ENCODE measurements at regions not wholly inside any gene's neighbourhood (a gene's known extent, or its start where the extent isn't known, plus 50 kb on each side); places are given as distances from the start of the nearest gene placed in this dataset.
"Not testable (repeated sequence)": the region's sequence is repeated elsewhere in the genome, so short reads cannot be mapped to it uniquely, and the experiment has no call there.

DNA sequence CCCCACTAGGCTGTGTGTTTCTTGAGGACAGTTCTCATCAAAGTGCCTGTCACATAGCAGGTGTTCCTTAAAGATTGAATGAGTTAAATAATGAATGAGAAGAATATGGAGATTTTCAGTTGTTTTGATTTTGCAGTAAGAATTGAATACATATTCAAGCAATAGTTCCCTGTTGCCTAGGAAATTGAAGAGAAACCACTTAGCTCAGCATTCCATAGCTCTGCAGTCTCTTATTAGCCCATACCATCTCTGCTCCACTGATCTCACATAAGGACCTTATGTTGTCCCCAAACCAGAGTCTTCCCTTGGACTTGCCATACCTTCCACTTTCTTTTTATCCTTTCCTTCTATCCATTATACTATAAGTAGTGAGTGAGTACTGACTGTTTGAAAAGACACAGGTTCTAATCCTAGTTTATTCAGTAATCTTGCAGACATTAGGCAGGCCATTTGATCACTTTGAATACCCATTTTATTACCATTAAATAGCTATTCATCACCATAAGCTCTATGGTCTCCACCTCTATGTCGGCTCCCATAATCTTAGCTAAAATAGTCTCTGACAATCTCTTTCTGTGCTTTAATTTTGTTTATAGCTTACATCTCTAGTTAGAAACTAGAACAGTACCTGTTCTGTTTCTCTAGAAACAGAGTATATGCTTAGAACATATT lies 1059.6 kb upstream of the SLIT2 start:
- no peak for DNase-seq

DNA sequence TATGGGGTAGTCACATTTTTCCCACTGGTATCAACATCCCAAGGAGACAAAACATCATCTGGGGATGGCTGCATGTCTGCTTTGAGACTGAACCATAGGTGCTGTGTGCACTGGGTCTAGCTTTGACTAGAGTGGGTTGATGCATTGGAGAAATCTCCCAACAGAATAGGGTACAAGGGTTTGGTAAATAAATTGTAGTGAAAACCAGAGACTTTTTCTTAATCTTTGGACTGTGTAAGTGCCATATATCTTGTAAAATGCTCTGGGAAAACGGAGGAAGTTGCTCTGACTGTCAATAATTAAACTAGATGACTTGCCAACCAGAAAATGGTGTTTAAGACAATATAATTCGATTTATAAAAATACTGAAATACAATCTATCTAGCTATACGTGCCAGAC lies 1064.0 kb upstream of the SLIT2 start:
- DNase-seq, result no peak

DNA sequence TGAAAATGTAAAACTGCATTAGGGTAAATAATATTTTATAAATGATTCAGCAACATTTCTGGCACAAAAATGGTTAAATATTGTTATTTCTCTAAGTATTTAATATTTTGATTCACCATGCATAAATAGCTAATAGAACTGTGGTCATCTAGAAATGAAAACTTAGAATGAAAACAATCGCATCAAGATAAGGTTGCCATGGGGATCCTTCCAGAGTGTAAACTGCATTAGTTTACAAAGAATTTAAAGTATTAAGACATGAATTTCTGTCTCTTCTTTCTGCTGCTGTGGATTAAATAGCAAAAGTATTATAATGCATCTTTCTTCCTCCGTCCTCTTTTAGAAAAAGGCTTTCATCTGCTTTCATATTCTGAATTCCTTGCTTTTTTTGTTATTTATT lies 1064.6 kb upstream of the SLIT2 start:
- DNase-seq, result no peak

DNA sequence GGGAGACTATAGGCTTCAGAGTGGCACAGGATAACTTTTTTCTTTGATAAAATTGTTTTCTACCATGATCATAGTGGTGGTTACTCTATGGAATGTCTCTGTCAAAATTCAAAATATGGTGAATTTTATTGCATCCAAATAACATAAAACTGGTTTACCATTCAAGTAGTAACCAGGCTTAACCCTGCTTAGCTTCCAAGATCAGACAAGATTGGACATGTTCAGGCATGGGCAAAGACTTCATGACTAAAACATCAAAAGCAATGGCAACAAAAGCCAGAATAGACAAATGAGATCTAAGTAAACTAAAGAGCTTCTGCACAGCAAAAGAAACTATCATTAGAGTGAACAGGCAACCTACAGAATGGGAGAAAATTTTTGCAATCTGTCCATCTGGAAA lies 1070.1 kb upstream of the SLIT2 start:
- DNase-seq, result not testable (repeated sequence)

DNA sequence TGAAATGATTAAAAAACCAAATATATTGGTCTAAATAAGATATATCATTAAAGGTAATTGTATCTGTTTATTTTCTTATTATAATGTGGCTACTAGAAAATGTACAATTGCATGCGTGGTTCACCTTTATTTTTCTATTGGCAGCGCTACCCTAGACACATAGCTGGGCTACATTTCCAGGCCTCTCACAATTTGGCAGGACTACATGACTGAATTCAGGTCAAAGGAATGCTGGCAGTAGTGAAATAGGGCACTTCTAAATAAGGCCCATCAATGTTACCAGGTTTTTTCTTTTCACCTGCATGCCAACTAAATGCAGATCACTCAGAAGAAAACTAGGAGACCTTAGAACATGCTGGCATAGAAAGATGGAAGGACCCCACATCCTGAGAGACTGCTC lies 1072.9 kb upstream of the SLIT2 start:
- no peak for DNase-seq

DNA sequence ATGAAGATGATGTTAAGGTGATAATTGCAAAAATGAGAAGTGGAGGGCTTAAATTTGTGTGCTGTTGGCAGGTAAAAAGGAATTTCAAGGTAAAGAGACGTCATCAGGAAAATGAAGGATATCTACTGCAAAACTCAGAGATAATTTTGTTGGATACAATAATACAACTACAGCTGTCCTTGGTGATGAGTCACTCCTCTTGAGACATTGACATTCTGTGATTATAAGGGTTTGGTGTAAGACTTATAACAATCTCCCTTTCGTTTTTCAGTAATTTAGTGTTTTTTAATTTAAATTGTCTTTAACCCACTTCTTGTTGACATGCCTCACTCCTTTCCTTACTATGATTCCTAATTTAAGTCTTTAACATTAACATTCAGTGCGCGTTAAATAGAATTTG lies 1074.1 kb upstream of the SLIT2 start:
- no peak for DNase-seq

DNA sequence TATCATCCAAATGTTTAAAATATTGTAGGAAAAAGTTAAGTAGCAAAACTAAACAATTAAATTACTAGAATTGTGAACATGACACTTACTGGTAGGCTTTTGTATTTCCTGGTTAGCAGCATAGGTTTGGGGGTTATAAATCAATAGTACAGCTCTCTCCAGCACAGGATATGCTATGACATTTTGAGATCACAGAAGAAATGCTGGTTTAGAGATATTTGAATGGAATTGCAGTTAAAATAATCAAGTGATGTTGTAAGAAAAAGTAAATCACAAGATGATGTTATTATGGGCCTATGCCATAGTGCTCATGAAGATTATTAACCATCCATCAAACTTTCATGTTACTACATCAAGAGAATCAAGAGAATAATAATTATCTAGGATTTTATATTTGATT lies 1079.9 kb upstream of the SLIT2 start:
- DNase-seq, result no peak

DNA sequence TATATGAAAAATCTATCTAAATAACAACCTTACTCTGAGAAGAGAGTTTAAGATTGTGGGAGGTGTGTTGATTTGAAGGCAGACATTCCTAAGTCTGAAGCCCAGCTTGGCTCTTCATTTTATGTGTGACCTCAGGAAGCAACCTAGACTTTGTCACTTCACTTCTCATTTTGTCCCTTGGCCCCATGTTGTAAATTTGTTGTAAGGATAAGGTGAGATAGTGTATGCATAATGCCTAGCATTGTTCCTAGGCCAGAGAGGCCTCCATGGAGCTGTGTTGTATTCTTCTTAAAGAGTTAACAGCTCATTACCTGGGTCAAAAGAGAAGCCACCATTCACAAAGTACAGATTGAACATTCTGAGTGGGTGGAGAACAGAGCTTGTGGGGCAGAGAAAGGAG lies 1084.4 kb upstream of the SLIT2 start:
- no peak for DNase-seq

DNA sequence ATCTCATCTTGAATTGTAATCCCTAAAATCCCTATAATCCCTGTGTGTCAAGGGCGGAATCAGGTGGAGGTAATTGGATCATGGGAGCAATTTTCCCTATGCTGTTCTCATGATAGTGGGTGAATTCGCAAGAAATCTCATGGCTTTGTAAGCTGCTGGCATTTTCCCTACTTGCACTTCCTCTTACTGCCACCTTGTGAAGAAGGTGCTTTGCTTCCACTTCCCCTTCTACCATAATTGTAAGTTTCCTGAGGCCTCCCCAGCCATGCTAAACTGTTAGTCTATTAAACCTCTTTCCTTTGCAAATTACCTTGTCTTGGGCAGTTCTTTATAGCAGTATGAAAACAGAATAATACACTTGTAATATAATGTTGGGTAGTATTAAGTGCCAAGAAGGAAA lies 1087.4 kb upstream of the SLIT2 start:
- no peak for DNase-seq

DNA sequence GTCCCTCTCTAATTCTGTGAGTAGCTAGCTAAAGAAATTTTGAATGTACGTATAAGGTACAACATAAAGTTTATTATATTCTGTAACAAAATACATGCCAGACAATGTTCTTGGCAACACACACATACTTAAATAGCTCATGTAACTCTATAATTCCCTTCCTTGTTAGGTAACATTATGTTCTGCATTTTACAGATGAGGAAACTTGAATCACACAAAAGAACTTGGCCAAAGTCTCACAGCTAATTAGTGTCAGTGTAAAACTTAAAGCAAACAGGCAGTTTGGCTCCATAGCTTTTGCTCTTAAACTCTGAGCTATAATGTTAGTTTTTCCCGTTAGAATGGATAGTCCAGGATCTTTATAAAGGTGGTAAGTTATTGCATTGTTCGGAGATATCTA lies 1091.8 kb upstream of the SLIT2 start:
- DNase-seq, result no peak

DNA sequence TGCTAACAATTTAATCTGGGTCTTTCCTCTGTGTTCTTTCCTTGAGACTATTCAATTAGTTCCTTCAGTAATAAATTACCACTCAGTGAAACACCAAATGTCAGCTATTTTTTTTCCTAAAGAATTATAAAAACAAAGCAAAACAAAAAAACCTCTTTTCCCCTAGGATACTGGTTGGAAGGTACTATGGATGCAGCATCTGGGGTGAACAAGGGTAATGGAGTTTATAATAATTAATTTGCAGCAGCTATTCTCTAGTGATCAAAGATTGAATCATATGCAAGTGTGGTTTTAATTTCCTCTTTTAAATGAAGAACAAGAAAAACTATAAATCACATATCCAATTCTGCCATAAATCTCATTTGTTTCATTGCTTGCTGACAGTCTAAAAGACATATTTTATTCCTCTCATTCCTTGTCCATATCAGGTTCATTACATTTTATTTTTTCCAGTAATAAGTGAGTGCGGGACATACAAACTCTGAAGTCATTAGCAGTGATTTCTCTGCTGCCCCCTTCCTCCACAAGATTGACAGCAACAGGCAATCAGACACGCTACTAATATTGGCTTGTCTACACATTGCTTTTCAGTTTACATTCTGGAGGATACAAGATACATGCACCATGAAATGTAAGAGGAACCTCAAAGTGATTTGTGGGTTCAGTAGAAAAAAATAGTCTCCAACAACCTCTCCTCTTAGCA lies 1093.4 kb upstream of the SLIT2 start:
- no peak for DNase-seq

DNA sequence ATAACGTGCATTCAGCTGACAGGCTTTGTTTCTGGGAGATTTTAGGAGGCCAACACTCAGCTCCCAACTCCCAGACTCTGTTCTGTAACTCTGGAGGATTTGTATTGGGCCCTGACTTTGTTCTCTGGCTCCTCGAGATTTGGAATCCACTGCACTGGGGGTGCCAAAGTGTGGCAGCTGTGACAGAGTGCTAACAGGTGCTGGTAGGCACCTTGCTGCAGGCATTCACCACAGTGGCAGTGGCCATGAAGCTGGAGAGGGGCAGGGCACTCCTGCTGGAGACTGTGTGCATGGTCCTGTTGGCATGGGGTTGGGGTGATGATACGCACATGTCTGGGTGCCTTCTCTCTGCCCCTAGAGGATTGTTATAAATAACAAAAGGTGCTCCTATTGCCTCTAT lies 1094.9 kb upstream of the SLIT2 start:
- DNase-seq, result no peak

DNA sequence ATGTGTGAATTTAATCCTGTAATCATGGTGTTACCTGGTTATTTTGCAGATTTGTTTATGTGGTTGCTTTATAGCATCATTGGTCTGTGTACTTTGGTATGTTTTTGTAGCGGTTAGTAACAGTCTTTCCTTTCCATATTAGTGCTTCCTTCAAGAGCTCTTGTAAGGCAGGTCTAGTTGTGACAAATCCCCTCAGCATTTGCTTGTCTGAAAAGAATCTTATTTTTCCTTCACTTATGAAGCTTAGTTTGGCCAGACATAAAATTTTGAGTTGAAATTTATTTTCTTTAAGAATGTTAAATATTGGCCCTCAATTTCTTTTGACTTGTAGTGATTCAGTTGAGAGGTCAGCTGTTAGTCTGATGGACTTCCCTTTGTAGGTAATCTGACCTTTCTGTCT lies 1096.1 kb upstream of the SLIT2 start:
- no peak for DNase-seq

DNA sequence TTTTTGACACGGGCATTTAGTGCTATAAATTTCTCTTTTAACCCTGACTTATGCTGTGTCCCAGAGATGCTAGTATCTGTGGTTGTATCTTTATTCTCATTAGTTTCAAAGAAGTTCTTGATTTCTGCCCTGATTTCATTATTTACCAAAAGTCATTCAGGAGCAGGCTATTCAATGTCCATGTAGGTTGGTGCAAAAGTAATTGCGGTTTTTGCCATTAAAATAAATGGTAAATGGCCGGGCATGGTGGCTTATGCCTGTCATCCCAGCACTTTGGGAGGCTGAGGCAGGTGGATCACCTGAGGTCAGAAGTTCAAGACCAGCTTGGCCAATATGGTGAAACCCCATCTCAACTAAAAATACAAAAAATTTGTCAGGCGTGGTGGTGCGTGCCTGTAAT lies 1097.4 kb upstream of the SLIT2 start:
- DNase-seq, result not testable (repeated sequence)

DNA sequence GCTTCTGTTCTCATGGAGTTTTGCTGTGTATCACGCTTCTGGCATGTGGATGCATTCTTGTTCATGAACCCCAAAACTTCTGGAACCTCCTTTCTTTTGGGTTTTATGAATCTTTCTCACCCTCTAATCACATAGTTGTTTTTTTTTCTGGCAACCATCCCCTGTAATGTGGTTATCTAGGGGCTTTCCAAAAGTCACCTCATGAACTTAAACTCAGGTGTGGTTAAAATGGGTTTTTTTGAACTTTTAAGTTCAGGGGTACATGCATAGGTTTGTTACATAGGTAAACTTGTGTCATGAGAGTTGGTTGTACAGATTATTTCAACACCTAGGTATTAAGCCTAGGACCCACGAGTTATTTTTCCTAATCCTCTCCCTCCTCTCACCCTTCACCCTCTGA lies 1099.4 kb upstream of the SLIT2 start:
- DNase-seq, result no peak

DNA sequence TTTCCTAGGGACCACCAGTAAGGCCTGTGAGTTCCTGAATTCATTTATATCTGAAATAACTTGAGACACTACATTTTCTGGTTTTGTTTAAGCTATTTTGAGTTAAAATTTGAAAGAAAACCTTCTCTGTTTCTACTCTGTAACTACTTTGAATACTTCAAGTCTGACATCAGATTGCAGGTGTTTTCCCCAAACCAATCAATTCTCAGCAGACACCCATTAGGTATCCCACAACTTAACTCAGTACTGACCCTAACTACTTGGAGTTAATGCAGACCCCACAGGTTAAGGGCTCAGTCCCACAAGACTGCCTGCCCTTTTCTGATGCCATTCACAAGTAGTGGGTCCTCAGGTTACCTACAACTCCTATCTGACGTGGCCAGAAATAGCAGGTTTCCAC lies 1100.0 kb upstream of the SLIT2 start:
- no peak for DNase-seq

DNA sequence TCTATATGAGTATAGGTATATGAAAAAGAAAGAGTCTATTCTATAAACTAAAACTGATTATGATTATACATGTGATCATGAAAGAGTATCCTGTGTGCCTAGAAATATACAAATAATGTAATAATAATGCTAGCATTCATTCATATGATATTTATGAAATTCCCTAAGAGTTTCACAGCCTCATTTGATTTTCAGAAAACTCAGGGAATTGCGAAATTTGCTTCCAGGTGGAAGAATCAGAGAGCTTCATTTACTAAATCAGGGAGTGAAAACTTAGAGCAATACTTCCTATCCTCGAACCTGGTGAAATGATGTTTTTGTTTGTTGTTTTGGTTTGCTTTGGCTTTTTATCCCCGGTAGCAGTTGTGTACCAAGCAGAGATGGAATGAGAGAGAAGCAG lies 1105.7 kb upstream of the SLIT2 start:
- no peak for DNase-seq

DNA sequence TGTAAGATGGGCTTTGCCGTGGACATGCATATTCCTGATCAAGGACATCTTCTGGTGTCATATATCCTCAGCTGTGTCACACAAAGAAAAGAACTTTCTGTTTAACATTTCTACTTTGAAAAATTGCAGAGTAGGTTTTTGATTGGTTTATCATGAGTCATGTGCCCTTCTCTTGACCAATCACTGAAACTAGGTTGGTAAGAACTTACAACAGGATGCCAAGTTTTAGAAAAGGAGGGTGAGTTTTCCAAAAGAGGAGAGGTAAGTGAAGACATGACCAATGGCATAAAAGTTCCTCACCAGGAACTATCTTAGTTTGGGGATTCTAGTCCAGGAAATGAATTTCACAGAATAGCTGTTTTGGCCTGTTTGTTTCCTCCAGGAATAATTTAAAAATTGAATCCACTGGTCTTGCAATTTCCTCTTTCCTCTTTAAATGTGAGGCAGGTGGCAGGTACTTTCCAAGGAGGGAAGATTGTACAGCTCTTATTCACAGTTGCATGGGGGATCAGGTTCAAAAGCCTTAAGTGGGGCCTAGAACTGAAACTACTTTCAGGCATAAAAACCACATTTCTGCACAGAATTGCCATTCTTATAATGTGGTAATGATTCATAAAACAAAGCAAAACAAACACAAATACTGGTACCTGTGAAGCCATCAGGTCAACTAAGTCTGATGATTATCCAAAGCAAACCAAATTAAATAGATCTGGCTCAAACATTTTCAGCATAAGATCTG lies 1114.5 kb upstream of the LCORL start:
- no peak for DNase-seq

DNA sequence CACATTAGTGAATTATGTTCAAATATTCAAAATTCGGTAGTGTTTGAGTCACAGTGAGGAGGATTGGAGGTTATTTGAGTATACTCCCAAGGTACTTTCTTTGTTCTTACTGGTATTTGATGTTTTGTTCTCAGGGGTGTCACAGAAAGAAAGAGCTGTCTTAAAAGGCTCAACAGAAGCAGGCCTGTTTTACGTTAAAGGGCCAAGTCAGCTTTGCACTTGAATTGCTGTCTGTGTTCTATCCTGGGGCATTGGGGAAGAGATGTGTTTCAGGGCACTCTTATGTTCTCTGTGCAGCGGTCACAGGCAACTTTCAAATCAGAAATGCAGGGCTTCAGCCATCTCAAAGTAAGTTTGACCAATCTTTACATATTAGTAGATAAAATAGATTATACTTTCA lies 1113.1 kb upstream of the LCORL start:
- no peak for DNase-seq

DNA sequence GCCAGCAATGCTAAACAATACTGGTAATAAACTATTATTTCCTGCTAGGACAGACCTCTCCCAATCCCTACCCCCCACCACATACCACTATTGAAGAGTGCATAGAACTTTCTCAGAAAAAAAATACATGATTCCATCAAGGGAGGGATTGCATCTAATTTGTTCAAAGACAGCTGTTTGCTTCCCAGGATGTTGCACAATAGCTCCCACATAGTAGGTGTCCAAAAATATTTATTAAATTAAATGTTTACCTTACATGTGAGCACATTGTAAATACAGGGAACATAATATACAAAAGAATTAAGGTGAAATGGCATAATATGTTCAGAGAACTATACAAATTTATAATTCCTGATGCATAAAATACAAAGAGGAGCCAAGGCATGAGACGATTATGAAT lies 1111.8 kb upstream of the LCORL start:
- no peak for DNase-seq

DNA sequence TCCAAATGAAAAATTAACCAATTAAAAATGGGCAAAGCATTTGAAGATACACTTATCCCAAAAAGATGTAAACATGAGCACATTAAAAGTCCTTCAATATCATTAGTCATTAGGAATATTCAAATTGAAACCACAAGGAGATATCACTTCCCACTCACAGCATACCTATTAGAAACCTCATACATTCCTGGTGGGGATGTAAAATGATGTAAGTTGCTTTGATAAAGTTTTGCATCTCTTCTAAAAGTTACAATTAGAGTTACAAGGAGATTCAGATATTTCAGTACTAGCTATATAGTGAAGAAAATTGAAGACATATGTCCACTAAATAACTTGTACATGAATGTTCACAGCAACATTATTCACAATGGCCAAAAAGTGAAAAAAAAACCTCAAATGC lies 1109.3 kb upstream of the LCORL start:
- DNase-seq, result no peak

DNA sequence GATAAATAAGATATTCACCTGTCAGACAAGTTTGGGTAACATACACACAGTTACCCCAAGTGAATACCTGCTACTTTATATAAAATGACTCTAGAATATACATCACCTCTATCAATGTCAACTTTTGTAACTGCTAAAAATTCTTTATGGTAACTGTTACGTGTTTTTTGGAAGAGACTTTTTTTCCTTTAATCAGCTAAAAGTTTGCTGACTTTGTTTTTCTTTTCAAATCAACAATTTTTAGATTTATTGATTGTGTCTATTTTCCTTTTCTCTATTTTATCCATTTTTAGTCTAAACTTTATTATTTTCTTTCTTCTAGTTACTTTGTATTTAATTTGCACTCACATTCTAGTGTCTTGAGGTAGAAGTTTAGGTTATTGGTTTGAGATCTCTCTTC lies 1106.6 kb upstream of the LCORL start:
- no peak for DNase-seq

DNA sequence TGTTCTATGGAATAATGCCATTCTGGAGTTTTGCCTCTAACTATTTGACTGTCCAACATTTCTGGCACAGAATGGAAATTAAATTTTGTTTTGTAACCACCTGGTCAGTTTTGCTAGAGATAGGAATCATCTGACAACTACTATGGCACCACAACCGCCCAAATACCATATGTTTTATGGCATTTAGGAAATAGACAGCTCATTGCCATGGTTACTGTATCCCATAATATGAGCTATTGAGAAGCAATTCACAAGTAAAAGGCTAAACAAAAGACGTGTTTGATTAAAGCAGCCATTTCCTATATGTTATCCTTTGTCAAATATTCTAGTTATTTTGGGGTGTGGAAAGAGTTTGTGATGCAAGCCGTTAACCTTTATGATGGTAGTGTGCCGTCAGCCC lies 1105.3 kb upstream of the LCORL start:
- DNase-seq, result no peak

DNA sequence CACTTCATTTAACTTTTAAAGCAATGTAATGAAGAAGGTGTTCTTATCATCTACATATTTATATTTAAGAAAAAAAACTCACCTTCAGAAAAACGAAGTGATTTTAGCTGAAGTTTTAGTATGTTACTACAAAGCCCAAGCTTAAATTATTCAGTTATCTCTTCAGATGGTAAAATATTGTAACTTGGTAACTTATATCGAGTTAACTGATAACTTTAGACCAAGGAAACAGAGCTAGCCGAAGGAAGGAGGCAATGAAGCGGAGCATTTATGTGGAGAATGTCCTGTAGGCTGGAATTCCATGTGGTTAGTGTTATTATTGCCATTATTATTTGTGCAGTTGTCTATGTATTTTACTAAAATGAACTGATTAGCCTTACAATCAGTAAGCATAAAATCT lies 1102.1 kb upstream of the LCORL start:
- no peak for DNase-seq

All from right forelimb (tissue), 1 donor.